Activated CD8-positive, alpha-beta T cell treated with anti-CD3 and anti-CD28 coated beads, Interleukin-2, amount 10 ng/mL, durations not matched to agents 7 days and 5 days (primary cell): ENCODE measurements at regions not wholly inside any gene's neighbourhood (a gene's known extent, or its start where the extent isn't known, plus 50 kb on each side); places are given as distances from the start of the nearest gene placed in this dataset.
A peak's percentile ranks its signal among the peaks of the same experiment; 100 is the strongest.

ENCODE experiments used
- ATAC-seq: fragments of 150-1000 bp; cut with Tn5 transposase; one replicate; pipeline ENCODE4 v1.10.0; 2021; ENCODE audit warnings: moderate library complexity
- CTCF ChIA-PET: fragments of 350-600 bp; sonication (Branson Sonifier 250); formaldehyde crosslinking; loops from one replicate; lab custom pipeline; 2021; ENCODE audit warnings: antibody characterized with exemption; lab: Charles Lee
- POLR2A ChIA-PET: fragments of 350-600 bp; sonication (Branson Sonifier 250); formaldehyde crosslinking; loops from one replicate; lab custom pipeline; 2021; ENCODE audit warnings: antibody characterized with exemption; lab: Charles Lee
- DNase-seq: peaks from one replicate; pipeline ENCODE4 v3.0.0-alpha.2; 2020
- H3K27ac Mint-ChIP-seq: one replicate; pipeline ENCODE4 v1.8.0; 2021; ENCODE audit warnings: mild to moderate bottlenecking, mixed read lengths
- H3K27me3 Mint-ChIP-seq: one replicate; pipeline ENCODE4 v1.8.0; 2021; ENCODE audit warnings: low read depth, mixed read lengths
- H3K36me3 Mint-ChIP-seq: one replicate; pipeline ENCODE4 v1.8.0; 2021; ENCODE audit warnings: low read depth, mixed read lengths
- H3K4me1 Mint-ChIP-seq: one replicate; pipeline ENCODE4 v1.8.0; 2021; ENCODE audit warnings: low read depth, mixed read lengths
- H3K4me3 Mint-ChIP-seq: one replicate; pipeline ENCODE4 v1.8.0; 2021; ENCODE audit warnings: mild to moderate bottlenecking, mixed read lengths
- H3K9me3 Mint-ChIP-seq: one replicate; pipeline ENCODE4 v1.8.0; 2022; ENCODE audit warnings: mixed read lengths; ENCODE audit not compliant: insufficient read depth

DNA sequence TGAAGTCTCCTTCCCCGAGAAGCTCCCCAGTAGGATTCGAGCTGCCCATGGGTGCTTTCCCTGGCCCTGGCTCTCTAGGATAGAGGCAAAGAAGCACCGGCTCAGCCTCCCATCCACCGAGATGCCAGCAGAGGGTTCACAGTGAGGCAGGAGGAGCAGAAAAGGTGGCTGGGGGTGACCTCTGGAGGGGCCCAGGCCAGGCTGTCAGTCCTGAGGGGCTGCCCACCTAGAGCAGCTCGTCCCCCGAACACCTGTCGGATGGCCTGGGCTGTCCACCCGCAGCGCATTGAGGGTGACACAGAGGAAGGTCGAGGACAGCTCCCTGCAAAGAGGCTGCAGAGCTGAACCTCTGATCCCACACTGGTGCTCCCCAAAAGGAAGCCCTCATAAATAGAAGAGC is 167.2 kb upstream of the PPP2R2D start:
- ChIA-PET CTCF (no interaction called here), POLR2A (no interaction called here)
- Mint-ChIP-seq H3K4me3 (no peak overlapping the region), H3K4me1 (no peaks in the 10 kb centered on the region), H3K9me3 (no peaks in the 10 kb centered on the region), H3K36me3 (no peaks in the 10 kb centered on the region), H3K27ac (no peak overlapping the region), H3K27me3 (no peaks in the 10 kb centered on the region)
- DNase-seq (no peak), ATAC-seq (no peak)

DNA sequence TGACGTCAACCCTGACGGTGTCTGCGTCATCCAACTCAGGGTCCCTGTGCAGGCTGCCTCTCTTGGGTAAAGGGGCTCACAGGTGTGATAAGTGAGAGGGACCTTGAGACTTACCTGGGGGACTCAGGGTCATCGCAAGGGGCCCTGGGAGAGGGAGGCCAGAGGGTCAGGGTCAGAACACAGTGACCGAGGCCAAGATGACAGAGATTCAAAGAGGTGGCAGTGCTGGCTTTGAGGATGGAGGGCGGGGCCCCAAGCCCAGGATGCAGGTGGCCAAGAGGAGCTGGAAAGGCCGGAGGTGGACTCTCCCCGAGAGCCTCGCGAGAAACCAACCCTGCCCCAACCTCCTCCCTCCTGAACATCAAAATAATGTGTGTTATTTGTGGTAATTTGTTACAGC is 165.2 kb upstream of the PPP2R2D start:
- Mint-ChIP-seq H3K4me1 (no peaks in the 10 kb centered on the region), H3K27me3 (no peaks in the 10 kb centered on the region), H3K4me3 (no peak overlapping the region), H3K36me3 (no peaks in the 10 kb centered on the region), H3K27ac (no peak overlapping the region), H3K9me3 (no peaks in the 10 kb centered on the region)
- DNase-seq: no peak
- CTCF ChIA-PET: no interaction called here
- no peak for ATAC-seq
- POLR2A ChIA-PET: no interaction called here

- ATAC-seq (no peak), DNase-seq (no peak)
- H3K4me1 Mint-ChIP-seq: no peaks in the 10 kb centered on the region
- no peak overlapping the region for H3K4me3 Mint-ChIP-seq
- no peaks in the 10 kb centered on the region for H3K27me3 Mint-ChIP-seq
- H3K27ac Mint-ChIP-seq: no peak overlapping the region
- CTCF ChIA-PET: no interaction called here
- POLR2A ChIA-PET: no interaction called here
- no peaks in the 10 kb centered on the region for H3K9me3 Mint-ChIP-seq
- no peaks in the 10 kb centered on the region for H3K36me3 Mint-ChIP-seq
Measured at GRCh38 chr10:131736321-131736980, 164.4 kb upstream of the PPP2R2D start.

- CTCF ChIA-PET: no interaction called here
- POLR2A ChIA-PET: no interaction called here
- Mint-ChIP-seq H3K9me3 (no peaks in the 10 kb centered on the region), H3K4me1 (no peaks in the 10 kb centered on the region), H3K27me3 (no peaks in the 10 kb centered on the region), H3K4me3 (no peak overlapping the region), H3K27ac (no peak overlapping the region), H3K36me3 (no peaks in the 10 kb centered on the region)
- ATAC-seq (no peak), DNase-seq (no peak)
Measured at GRCh38 chr10:131737543-131738395, 163.0 kb upstream of the PPP2R2D start.

DNA sequence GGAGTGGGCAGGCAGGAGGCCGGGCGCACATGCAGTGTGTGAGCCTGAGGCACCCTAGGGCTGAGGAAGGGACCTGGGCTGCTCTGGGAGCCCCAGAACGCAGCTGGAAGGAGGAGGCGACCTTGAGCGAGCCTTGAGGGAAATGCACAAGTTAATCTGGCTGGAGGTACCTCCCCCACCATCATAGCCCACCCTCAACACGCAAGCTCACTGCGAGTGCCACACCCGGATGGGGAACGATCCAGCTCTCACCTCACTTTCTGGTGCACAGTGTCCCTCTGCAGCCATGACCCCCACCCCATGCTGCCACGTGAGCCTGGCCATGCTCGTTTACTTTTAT is 162.4 kb upstream of the PPP2R2D start:
- H3K4me3 Mint-ChIP-seq: no peak overlapping the region
- H3K4me1 Mint-ChIP-seq: no peaks in the 10 kb centered on the region
- no peak for ATAC-seq
- ChIA-PET POLR2A (no interaction called here), CTCF (no interaction called here)
- no peaks in the 10 kb centered on the region for H3K27me3 Mint-ChIP-seq
- no peak overlapping the region for H3K27ac Mint-ChIP-seq
- H3K36me3 Mint-ChIP-seq: no peaks in the 10 kb centered on the region
- no peak for DNase-seq
- no peaks in the 10 kb centered on the region for H3K9me3 Mint-ChIP-seq

GRCh38 chr10:131739206-131739605 is 161.6 kb upstream of the PPP2R2D start:
- H3K36me3 Mint-ChIP-seq: no peaks in the 10 kb centered on the region
- DNase-seq (no peak), ATAC-seq (no peak)
- peaks cover 2% of the 10 kb centered on the region for H3K4me1 Mint-ChIP-seq
- CTCF ChIA-PET: no interaction called here
- no peak overlapping the region for H3K4me3 Mint-ChIP-seq
- no peak overlapping the region for H3K27ac Mint-ChIP-seq
- H3K9me3 Mint-ChIP-seq: no peaks in the 10 kb centered on the region
- POLR2A ChIA-PET: no interaction called here
- H3K27me3 Mint-ChIP-seq: no peaks in the 10 kb centered on the region

- peaks cover 2% of the 10 kb centered on the region for H3K4me1 Mint-ChIP-seq
- no peaks in the 10 kb centered on the region for H3K27me3 Mint-ChIP-seq
- no peak for ATAC-seq
- DNase-seq: no peak
- no peaks in the 10 kb centered on the region for H3K9me3 Mint-ChIP-seq
- POLR2A ChIA-PET: no interaction called here
- H3K27ac Mint-ChIP-seq: no peak overlapping the region
- CTCF ChIA-PET: no interaction called here
- no peaks in the 10 kb centered on the region for H3K36me3 Mint-ChIP-seq
- no peak overlapping the region for H3K4me3 Mint-ChIP-seq
Measured at GRCh38 chr10:131742500-131742951, 158.3 kb upstream of the PPP2R2D start.

DNA sequence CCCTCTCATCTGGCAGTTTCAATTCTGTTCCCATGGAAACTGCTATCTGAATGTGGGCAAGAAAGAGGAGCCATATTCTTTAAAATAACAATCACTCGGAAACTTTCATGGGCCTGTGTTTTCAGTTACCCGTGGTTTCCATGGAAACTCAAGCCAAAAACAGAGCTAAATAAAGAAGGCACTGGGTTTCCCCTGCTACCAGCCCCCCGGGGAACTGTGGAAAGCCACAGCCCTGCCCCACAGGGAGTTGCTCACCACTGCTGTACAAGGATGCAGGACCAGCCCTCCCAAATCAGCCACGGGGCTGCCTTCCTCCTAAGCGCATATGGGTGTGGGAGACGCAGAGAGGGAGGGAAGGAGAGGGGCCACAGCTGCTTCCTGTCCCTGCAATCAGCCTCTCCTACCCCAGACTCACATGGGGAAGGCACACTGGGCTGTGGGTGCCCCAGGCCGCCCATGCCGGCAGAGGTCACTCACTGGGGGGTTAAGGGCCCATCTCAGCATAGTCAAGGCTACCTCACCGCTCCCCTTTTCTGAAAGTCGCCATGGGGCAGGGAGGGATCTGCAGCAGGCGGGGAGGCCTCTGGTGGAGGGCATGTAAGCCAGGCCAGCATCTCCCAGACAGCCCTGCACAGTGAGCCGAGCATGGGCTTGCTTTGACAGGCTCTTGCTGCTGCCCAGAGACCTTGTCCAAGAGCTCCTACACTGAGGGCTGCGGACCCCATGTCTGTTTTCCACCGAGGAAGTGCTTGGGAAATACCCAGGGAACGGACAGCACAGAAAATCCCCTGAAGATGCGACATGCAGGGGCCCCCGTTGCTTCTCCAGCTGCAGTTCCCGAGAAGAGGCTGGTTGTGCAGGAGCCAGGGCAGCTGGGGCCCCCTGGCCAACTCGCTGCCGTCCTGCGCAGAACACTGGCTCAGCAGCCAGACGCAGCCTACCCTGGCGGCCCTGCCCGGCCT is 157.3 kb upstream of the PPP2R2D start:
- ATAC-seq (peak; percentile 54), DNase-seq (no peak)
- H3K4me3 Mint-ChIP-seq: no peak overlapping the region
- no peaks in the 10 kb centered on the region for H3K27me3 Mint-ChIP-seq
- H3K4me1 Mint-ChIP-seq: peaks cover 2% of the 10 kb centered on the region
- ChIA-PET POLR2A (no interaction called here), CTCF (no interaction called here)
- no peak overlapping the region for H3K27ac Mint-ChIP-seq
- no peaks in the 10 kb centered on the region for H3K9me3 Mint-ChIP-seq
- H3K36me3 Mint-ChIP-seq: no peaks in the 10 kb centered on the region

GRCh38 chr10:131744346-131744745 is 156.5 kb upstream of the PPP2R2D start:
- POLR2A ChIA-PET: no interaction called here
- Mint-ChIP-seq H3K27me3 (no peaks in the 10 kb centered on the region), H3K4me1 (peaks cover 2% of the 10 kb centered on the region), H3K9me3 (no peaks in the 10 kb centered on the region), H3K36me3 (no peaks in the 10 kb centered on the region), H3K4me3 (no peak overlapping the region), H3K27ac (no peak overlapping the region)
- CTCF ChIA-PET: no interaction called here
- ATAC-seq (no peak), DNase-seq (no peak)

- POLR2A ChIA-PET: no interaction called here
- no peaks in the 10 kb centered on the region for H3K9me3 Mint-ChIP-seq
- DNase-seq: no peak
- ATAC-seq: no peak
- H3K36me3 Mint-ChIP-seq: no peaks in the 10 kb centered on the region
- no peaks in the 10 kb centered on the region for H3K27me3 Mint-ChIP-seq
- peaks cover 2% of the 10 kb centered on the region for H3K4me1 Mint-ChIP-seq
- H3K4me3 Mint-ChIP-seq: no peak overlapping the region
- CTCF ChIA-PET: no interaction called here
- H3K27ac Mint-ChIP-seq: no peak overlapping the region
Measured at GRCh38 chr10:131745591-131745990, 155.2 kb upstream of the PPP2R2D start.

DNA sequence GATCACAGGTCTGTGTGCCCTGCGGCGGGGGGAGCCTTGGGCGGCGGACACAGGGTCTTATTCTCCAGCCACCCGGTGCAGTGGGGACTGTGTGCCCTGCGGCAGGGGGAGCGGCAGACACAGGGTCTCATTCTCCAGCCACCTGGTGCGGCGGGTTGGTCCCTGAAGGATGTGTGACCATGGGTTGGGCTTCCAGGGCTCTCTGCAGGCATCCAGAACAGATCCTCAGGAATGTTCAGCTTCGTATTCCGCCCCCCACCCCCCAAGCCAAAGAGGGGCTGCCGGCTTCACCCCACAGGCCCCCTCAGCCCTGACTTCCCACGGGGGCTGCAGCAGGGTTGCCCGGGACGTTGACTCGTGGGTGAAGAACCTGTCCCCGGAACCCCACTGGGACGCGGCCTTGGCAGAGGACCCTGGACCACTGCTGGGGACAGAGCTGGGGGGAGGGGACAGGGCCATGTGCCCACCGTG is 154.5 kb upstream of the PPP2R2D start:
- POLR2A ChIA-PET: no interaction called here
- peaks cover 2% of the 10 kb centered on the region for H3K4me1 Mint-ChIP-seq
- CTCF ChIA-PET: no interaction called here

GRCh38 chr10:131746785-131747184 is 154.0 kb upstream of the PPP2R2D start:
- no peak for ATAC-seq
- Mint-ChIP-seq H3K4me1 (peaks cover 2% of the 10 kb centered on the region), H3K4me3 (no peak overlapping the region), H3K9me3 (no peaks in the 10 kb centered on the region), H3K36me3 (no peaks in the 10 kb centered on the region), H3K27ac (no peak overlapping the region), H3K27me3 (no peaks in the 10 kb centered on the region)
- DNase-seq: no peak
- ChIA-PET CTCF (no interaction called here), POLR2A (no interaction called here)

More for the DNA sequence above, 154.5 kb upstream of the PPP2R2D start:
- DNase-seq: no peak
- Mint-ChIP-seq H3K27ac (no peak overlapping the region), H3K4me3 (no peak overlapping the region), H3K9me3 (no peaks in the 10 kb centered on the region), H3K36me3 (no peaks in the 10 kb centered on the region), H3K27me3 (no peaks in the 10 kb centered on the region)
- no peak for ATAC-seq
